ENCODE measurements at regions not wholly inside any gene's neighbourhood (a gene's known extent, or its start where the extent isn't known, plus 50 kb on each side); places are given as distances from the start of the nearest gene placed in this dataset.

DNA sequence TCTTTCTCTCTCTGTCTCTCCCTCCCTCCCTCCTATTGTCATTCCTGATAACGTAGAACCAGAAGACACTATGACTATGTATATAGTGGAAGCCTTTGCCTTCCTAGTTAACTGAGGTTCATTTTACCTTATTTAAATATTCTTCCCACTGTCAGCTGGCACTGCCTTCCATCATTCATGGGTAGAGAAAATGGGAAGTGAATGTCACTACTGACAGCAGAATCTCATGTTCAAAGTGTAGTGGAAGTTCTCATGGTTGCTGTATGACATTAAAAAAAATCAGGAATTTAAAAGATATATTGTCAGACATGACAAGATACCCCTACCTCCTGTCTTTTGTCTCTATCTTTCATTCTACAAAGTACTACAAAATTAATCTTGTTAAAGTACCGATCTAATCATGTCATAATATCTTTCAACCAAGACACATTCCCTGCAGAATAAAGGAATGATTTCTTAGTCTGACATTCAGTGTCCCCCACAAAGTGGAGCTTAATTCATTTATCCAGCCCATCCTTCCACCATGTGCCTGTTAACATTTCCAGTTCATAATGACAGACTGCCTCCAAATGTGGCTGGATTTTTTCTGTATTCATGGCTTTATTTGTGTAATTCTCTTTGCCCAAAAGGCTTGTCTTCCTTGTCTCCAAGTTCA, 250.1 kb upstream of the CDH20 start:
- DNase-seq (ENCODE audit: low spot score), result no peak

- no peak for DNase-seq (ENCODE audit: low spot score)
Observed at GRCh38 chr18:61085036-61085435, 248.2 kb upstream of the CDH20 start.

- no peak for DNase-seq (ENCODE audit: low spot score)
Observed at GRCh38 chr18:61085761-61086160, 247.5 kb upstream of the CDH20 start.

DNA sequence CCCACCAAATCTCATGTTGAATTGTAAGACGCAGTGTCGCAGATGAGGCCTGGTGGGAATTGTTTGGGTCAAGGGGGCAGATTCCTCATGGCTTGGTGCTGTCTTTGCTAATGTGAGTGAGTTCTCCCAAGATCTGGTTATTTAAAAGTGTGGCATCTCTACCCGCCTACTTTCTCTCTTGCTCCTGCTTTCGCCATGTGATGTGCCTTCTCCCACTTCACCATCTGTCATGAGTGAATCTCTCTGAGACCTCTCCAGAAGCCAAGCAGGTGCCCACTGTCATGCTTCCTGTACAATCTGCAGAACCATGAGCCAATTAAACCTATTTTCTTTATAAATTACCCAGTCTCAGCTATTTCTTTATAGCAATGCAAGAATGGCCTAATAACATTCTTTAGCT, 246.6 kb upstream of the CDH20 start:
- DNase-seq (ENCODE audit: low spot score), result no peak

DNA sequence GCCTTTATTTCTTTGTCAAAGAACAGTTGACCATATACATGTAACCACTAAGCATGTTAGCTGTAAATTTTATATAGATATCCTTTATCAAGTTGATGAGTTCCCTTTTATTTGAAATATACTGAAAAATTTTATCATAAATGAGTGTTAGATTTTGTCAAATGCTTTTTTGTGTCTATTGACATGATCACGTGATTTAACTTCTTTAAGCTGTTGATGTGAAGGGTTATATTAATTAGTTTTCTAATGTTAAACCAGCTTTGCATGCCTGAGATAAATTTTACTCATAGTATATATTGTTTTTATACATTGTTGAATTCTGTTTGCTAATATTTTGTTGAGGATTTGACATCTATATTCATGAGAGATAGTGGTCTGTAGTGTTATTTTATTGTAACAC, 241.9 kb upstream of the CDH20 start:
- no peak for DNase-seq (ENCODE audit: low spot score)

DNA sequence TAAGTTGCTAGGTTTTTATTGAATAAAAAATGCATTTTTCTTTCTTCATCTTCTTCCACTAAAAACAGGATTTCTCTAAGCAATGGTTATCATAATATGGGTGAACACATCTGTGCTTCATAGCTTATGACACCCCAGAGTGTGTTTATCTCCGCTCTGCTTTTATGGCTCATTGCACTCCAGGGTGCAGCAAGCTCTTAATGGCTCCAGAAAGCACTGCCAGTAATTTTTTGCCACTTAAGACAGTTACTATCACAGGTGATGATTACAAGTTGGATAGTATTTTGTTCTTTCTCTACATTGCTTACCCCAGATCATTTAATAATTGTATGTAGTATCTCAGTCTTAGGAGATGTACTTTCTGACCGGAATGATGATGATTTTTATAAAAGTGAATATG, 239.3 kb upstream of the CDH20 start:
- DNase-seq (ENCODE audit: low spot score), result no peak

DNA sequence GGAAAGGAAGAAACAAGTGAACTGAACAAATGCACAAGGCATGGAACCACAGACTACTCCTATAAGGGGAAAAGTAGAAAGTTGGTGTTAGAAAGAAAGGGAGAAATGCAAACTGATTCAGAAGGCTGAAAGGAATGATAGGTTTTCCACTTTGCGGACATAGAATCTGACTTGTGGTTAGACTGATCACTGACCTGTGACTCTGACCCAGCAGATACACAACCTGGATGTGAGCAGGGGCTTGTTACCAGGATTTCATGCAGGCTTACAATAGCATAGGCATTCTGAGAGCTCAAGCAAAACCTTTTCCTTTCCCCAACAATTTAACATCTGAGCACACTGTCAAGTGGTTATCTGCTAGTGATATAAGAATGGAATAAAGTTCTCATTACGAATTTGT, 237.0 kb upstream of the CDH20 start:
- DNase-seq (ENCODE audit: low spot score), result no peak

GRCh38 chr18:61107113-61107512, 226.1 kb upstream of the CDH20 start:
- DNase-seq (ENCODE audit: low spot score), result no peak

GRCh38 chr18:61108706-61109105, 224.5 kb upstream of the CDH20 start:
- DNase-seq (ENCODE audit: low spot score), result no peak

GRCh38 chr18:61123309-61123708, 209.9 kb upstream of the CDH20 start:
- no peak for DNase-seq (ENCODE audit: low spot score)

DNA sequence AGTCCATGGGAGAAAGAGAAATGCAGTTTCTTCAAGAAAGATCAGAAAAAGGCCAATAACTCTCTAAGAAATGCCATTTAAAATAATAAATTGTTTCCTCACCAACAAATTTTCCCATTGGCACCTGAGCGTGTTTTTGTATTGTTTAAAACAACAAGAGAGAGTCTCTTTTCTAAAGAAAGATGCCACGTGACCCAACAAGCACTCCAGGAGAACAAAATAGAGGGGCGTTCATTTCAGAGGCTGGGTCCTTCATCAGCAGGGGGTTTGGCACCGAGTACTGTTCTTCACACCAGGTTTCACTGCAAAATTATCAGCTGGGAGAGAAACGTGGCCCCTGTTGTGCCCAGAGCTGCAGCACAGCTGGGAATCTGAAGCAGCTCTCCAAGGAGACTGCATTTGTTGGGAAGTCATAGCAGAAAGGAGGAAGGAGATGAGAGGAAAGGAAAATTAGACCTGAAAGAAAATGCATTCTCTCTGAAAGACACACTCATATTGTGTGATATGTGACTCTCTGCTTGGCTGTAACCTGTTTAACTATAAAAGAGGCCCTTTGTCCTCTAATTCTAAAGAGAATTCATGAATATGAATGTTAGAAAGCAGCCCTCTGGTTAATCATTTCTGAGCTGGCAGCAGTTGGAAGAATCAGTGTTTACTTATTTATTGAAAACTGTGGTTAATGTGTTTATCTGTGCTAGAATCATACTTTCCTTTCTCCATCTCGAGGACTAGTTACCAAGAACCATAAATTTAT, 205.3 kb upstream of the CDH20 start:
- no peak for DNase-seq (ENCODE audit: low spot score)

DNA sequence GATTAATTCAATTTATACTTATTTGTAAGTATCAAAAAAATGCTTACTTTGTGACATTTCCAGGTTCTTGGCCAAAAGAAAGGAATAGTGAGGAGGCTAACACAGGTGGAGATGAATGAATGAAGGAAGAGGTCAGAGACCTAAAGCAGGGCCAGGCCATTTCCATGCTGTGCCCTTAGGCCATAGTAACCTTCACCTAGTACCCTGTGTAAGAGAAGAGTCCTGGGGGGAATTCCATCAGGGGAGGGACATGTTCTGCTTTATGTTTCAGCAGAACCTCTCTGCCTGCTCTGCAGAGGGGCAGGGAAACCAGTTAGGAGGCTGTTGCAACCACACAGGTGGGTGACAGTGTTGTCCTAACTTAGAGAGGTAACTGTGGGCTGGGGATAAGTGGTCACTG, 204.2 kb upstream of the CDH20 start:
- no peak for DNase-seq (ENCODE audit: low spot score)

- DNase-seq (ENCODE audit: low spot score), result no peak
Observed at GRCh38 chr18:61132031-61132430, 201.2 kb upstream of the CDH20 start.

GRCh38 chr18:61133783-61134182, 199.4 kb upstream of the CDH20 start:
- DNase-seq (ENCODE audit: low spot score), result no peak

DNA sequence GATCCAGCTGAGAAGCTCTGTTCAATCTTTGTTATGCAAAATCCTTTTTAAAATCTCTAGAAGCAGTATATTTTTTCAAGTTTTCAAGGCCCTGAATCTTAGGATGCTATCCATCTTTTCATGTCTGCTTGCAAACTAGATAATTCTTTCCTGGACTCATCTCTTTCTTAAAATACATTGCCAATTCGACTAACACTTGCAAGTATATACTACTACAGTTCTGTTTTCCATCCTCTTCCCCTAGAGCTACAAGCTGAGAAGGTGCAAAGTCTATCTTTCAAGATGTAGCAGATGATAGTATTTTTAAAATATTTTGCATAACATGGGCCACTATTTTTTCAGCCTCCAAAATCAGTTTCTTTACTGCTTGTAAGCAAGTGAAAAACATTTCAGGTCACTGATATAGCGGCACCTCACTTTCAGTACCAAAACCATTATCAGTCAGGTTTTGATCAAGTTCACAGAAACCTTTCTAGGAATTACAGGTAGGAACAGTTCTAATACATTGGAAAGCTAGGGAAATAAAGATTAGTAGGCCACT, 196.4 kb upstream of the CDH20 start:
- no peak for DNase-seq (ENCODE audit: low spot score)

GRCh38 chr18:61141691-61142090, 191.5 kb upstream of the CDH20 start:
- DNase-seq (ENCODE audit: low spot score), result no peak

- DNase-seq (ENCODE audit: low spot score), result no peak
Observed at GRCh38 chr18:61148322-61148721, 184.9 kb upstream of the CDH20 start.

GRCh38 chr18:61149786-61150185, 183.4 kb upstream of the CDH20 start:
- no peak for DNase-seq (ENCODE audit: low spot score)

- no peak for DNase-seq (ENCODE audit: low spot score)
Observed at GRCh38 chr18:61153571-61153970, 179.7 kb upstream of the CDH20 start.

DNA sequence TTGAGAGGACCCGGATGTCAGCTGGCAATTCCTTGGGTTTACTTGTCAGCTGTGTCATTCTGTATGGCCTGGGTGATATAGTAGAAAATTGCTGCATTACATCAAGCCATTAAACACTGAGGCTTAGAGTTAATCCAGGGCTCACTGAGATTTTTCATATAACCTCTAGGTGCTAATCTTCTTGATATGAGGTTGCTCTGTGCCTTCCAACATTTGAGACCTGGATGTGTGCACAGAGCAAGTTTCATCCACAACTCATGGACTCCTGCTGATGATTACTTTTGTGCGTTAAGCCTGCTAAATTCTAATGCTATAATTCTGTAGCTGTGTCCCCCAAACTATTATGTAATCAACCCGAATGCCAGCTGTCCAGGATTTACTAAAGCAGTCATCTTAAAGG, 178.4 kb upstream of the CDH20 start:
- DNase-seq (ENCODE audit: low spot score), result no peak

GRCh38 chr18:61155586-61155985, 177.6 kb upstream of the CDH20 start:
- no peak for DNase-seq (ENCODE audit: low spot score)

DNA sequence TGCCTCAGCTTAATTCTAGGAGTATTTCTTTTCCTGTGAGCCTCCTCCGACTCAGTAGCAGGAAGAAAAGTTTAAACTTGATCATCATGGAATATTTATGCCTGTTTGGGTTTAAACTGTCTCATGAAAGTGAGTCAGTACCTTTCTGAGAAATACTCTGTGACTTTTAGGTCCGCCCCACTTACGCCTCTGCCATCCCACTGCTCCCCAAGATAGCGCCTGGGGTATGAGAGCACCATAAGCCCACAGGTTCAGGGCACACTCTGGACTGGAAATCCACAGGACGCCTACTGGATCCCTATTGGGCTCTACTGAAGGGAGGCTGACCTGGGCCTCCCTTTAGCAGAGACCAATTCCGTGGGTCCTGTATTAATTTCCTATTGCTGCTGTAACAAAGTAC, 175.8 kb upstream of the CDH20 start:
- DNase-seq (ENCODE audit: low spot score), result no peak

DNA sequence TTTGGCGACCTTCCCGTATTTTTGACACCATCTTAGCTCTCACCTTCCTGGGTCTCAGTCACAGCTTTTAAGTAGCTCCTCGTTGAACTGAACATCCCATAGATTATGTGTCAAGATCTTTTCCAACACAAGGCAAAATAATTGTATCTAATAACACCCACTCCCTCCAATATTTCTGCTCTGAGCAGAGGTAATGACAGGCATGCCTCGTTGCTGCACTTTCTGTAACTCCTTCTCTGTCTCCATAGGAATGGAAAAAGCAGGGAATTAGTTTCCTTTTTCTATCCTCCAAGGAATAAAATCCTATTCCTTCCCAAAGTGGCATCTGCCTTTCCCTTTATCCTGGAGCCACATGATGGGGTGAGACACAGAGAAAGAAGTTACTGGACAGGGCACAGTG, 174.0 kb upstream of the CDH20 start:
- DNase-seq (ENCODE audit: low spot score), result no peak

DNA sequence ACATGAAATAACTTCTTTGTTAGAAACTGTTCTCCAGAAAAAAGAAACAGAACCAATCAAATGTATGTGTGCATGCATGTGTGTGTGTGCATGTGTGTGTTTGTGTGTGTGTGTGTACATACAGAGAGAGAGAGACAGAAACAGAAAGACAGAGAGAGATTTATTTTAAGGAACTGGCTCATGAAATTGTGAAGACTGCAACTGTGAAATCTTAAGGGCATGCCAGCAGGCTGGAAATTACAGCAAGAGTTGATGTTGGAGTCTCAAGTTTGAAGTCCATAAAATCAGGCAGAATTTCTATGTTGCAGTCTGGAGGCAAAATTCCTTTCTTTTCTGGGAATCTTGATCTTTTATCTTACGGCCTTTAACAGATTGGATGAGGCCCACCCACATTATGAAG, 168.9 kb upstream of the CDH20 start:
- DNase-seq (ENCODE audit: low spot score), result no peak

Measured in SW480 (cell line).